ENCODE measurements at regions not wholly inside any gene's neighbourhood (a gene's known extent, or its start where the extent isn't known, plus 50 kb on each side); places are given as distances from the start of the nearest gene placed in this dataset.

- TF ChIP-seq POLR2AphosphoS5 (IDR thresholded peaks at IDR 0.05; ENCODE audit: low read depth, low read length) (no peak), TAF1 (IDR thresholded peaks at IDR 0.05; ENCODE audit: borderline replicate concordance, insufficient read depth, low read length) (no peak), SIN3A (IDR thresholded peaks at IDR 0.05; ENCODE audit: borderline replicate concordance, insufficient read depth, low read length) (no peak), FOXP2 (optimal IDR thresholded peaks at IDR 0.05; ENCODE audit: borderline replicate concordance, extremely low read depth, extremely low read length, insufficient read depth) (no peak)
- TF ChIP-seq, protein P1, sequence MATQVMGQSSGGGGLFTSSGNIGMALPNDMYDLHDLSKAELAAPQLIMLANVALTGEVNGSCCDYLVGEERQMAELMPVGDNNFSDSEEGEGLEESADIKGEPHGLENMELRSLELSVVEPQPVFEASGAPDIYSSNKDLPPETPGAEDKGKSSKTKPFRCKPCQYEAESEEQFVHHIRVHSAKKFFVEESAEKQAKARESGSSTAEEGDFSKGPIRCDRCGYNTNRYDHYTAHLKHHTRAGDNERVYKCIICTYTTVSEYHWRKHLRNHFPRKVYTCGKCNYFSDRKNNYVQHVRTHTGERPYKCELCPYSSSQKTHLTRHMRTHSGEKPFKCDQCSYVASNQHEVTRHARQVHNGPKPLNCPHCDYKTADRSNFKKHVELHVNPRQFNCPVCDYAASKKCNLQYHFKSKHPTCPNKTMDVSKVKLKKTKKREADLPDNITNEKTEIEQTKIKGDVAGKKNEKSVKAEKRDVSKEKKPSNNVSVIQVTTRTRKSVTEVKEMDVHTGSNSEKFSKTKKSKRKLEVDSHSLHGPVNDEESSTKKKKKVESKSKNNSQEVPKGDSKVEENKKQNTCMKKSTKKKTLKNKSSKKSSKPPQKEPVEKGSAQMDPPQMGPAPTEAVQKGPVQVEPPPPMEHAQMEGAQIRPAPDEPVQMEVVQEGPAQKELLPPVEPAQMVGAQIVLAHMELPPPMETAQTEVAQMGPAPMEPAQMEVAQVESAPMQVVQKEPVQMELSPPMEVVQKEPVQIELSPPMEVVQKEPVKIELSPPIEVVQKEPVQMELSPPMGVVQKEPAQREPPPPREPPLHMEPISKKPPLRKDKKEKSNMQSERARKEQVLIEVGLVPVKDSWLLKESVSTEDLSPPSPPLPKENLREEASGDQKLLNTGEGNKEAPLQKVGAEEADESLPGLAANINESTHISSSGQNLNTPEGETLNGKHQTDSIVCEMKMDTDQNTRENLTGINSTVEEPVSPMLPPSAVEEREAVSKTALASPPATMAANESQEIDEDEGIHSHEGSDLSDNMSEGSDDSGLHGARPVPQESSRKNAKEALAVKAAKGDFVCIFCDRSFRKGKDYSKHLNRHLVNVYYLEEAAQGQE (IDR thresholded peaks at IDR 0.05; ENCODE audit: insufficient read depth in 1 of 2, low read depth in 2 of 2, low read length in 2 of 2) = no peak
Observed at GRCh38 chr18:44482761-44483160, 197.9 kb upstream of the SETBP1 start.

DNA sequence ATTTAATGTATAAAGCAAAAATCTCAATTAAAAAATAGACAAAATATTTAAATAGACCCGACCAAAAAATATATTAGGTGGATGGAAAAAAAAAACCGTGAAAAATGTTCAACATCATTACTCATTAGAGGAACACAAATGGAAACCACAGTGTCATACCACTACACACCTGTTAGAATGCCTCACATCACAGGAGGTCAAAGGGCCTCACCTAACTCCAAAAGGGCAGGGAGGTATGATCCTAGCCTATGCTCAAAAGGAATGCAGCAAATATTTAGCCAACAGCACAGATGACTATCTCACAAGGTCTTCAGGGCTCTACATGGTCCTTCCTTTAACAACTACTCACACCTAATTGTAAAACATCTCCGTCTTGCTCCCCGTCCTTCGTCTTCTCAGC is 185.5 kb upstream of the SETBP1 start:
- no peak for TF ChIP-seq POLR2AphosphoS5 (IDR thresholded peaks at IDR 0.05; ENCODE audit: low read depth, low read length)
- TF ChIP-seq FOXP2 (optimal IDR thresholded peaks at IDR 0.05; ENCODE audit: borderline replicate concordance, extremely low read depth, extremely low read length, insufficient read depth) = no peak
- no peak for TF ChIP-seq SIN3A (IDR thresholded peaks at IDR 0.05; ENCODE audit: borderline replicate concordance, insufficient read depth, low read length)
- TF ChIP-seq TAF1 (IDR thresholded peaks at IDR 0.05; ENCODE audit: borderline replicate concordance, insufficient read depth, low read length) = no peak
- TF ChIP-seq, protein P1 (IDR thresholded peaks at IDR 0.05; ENCODE audit: insufficient read depth in 1 of 2, low read depth in 2 of 2, low read length in 2 of 2) = no peak

DNA sequence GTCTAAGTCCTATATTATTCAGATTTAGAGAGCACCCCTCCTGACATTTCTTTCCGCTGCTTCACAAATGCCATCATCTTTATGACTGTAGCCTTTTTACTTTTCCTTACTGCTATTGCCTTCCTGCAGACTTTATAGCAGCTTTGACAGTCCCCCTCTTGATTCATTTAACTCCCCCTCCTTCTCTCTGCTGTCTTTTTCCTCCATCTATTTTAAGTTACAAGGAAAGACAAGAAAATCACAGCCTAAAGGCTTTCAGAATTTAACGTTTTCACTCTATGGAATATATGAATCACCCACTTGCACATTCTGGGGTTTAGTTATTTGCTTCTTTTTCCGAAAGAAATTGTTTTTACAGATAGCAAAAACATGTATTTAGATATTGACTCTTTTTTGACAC is 183.4 kb upstream of the SETBP1 start:
- TF ChIP-seq, protein P1 (IDR thresholded peaks at IDR 0.05; ENCODE audit: insufficient read depth in 1 of 2, low read depth in 2 of 2, low read length in 2 of 2) = no peak
- TF ChIP-seq FOXP2 (optimal IDR thresholded peaks at IDR 0.05; ENCODE audit: borderline replicate concordance, extremely low read depth, extremely low read length, insufficient read depth) (no peak), SIN3A (IDR thresholded peaks at IDR 0.05; ENCODE audit: borderline replicate concordance, insufficient read depth, low read length) (no peak), TAF1 (IDR thresholded peaks at IDR 0.05; ENCODE audit: borderline replicate concordance, insufficient read depth, low read length) (no peak), POLR2AphosphoS5 (IDR thresholded peaks at IDR 0.05; ENCODE audit: low read depth, low read length) (no peak)

- no peak for TF ChIP-seq TAF1 (IDR thresholded peaks at IDR 0.05; ENCODE audit: borderline replicate concordance, insufficient read depth, low read length)
- no peak for TF ChIP-seq SIN3A (IDR thresholded peaks at IDR 0.05; ENCODE audit: borderline replicate concordance, insufficient read depth, low read length)
- no peak for TF ChIP-seq POLR2AphosphoS5 (IDR thresholded peaks at IDR 0.05; ENCODE audit: low read depth, low read length)
- TF ChIP-seq, protein P1 (IDR thresholded peaks at IDR 0.05; ENCODE audit: insufficient read depth in 1 of 2, low read depth in 2 of 2, low read length in 2 of 2) = no peak
- no peak for TF ChIP-seq FOXP2 (optimal IDR thresholded peaks at IDR 0.05; ENCODE audit: borderline replicate concordance, extremely low read depth, extremely low read length, insufficient read depth)
Observed at GRCh38 chr18:44497757-44498490, 182.8 kb upstream of the SETBP1 start.

Data from PFSK-1 (cell line).